MG63 (cell line): ENCODE measurements at regions not wholly inside any gene's neighbourhood (a gene's known extent, or its start where the extent isn't known, plus 50 kb on each side); places are given as distances from the start of the nearest gene placed in this dataset.

Experiments
- DNase-seq: peaks from one replicate; pipeline ENCODE4 v3.0.0-alpha.2; 2020
- H3K27me3 ChIP-seq: fragments of 250-450 bp; sonication (Bioruptor Pico); 2 replicates; pipeline ENCODE4 v1.5.1; 2020; ENCODE audit warnings: mild to moderate bottlenecking, moderate library complexity
- H3K36me3 ChIP-seq: fragments of 250-450 bp; sonication (Bioruptor Pico); 2 replicates; pipeline ENCODE4 v1.5.1; 2020; ENCODE audit warnings: mild to moderate bottlenecking, moderate library complexity
- H3K4me3 ChIP-seq: fragments of 250-450 bp; sonication (Bioruptor Pico); 2 replicates; pipeline ENCODE4 v1.5.1; 2020; ENCODE audit warnings: mild to moderate bottlenecking, moderate library complexity
- H3K9me3 ChIP-seq: fragments of 250-450 bp; sonication (Bioruptor Pico); 2 replicates; pipeline ENCODE4 v1.5.1; 2020; ENCODE audit warnings: mild to moderate bottlenecking, moderate library complexity

- H3K4me3 ChIP-seq = no peak overlapping the region
- H3K9me3 ChIP-seq = no peaks in the 10 kb centered on the region; the same call in 1 of the 2 replicates
- no peak for DNase-seq
- no peaks in the 10 kb centered on the region for H3K27me3 ChIP-seq
- no peaks in the 10 kb centered on the region for H3K36me3 ChIP-seq
These were observed 66.3 kb upstream of the NAALADL2 start for GRCh38 chr3:174792864-174793263.
